Erythroblast (primary cell): ENCODE measurements at regions not wholly inside any gene's neighbourhood (a gene's known extent, or its start where the extent isn't known, plus 50 kb on each side); places are given as distances from the start of the nearest gene placed in this dataset.

ENCODE experiments used
- GATA1 ChIP-seq: IDR thresholded peaks from 2 replicates; pipeline ENCODE4 v1.6.1; 2011; ENCODE audit warnings: low read depth, mild to moderate bottlenecking, control low read depth, low read length, moderate library complexity
- POLR2A ChIP-seq: IDR thresholded peaks from 2 replicates; pipeline ENCODE4 v1.6.1; 2011; ENCODE audit warnings: mild to moderate bottlenecking, low read length

DNA sequence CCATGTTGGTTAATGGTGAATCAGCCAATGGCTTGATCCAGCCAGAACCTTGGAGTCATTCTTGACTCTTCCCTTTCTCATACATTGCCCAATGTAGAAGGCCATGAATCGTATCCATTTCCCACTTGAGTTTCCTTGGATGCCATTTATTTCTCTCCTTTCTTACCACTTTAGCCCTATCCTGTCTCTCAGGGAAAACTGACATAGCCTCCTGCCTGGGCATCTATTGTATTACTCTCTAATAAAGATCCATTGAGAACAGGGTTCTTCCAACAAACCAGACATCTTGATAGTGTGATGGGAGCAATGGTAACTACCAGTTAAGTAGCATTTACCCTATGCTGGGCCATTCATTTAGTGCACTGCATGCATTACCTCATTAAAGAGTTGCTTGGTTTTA is 104.2 kb upstream of the CDH11 start:
- TF ChIP-seq POLR2A (no peak), GATA1 (no peak)
